ENCODE measurements at regions not wholly inside any gene's neighbourhood (a gene's known extent, or its start where the extent isn't known, plus 50 kb on each side); places are given as distances from the start of the nearest gene placed in this dataset.
A peak's percentile ranks its signal among the peaks of the same experiment; 100 is the strongest.
"Not testable (repeated sequence)": the region's sequence is repeated elsewhere in the genome, so short reads cannot be mapped to it uniquely, and the experiment has no call there.

GRCh38 chr1:185431612-185432011 is 114.6 kb upstream of the IVNS1ABP start:
- no peaks in the 10 kb centered on the region for H3K27me3 ChIP-seq (replicated peaks; ENCODE audit: insufficient read depth)
- ATAC-seq (ENCODE audit: insufficient number of reproducible peaks, low FRiP score, low read depth) (no peak), DNase-seq (ENCODE audit: low spot score) (no peak)
- peaks cover 8 to 9% of the 10 kb centered on the region in 2 donors for H3K4me1 ChIP-seq (ENCODE audit: control insufficient read depth in 1 of 2, low read depth in 2 of 2)
- H3K4me3 ChIP-seq = no peak overlapping the region
- no peak overlapping the region for H3K27ac ChIP-seq
- no peak for TF ChIP-seq CTCF (IDR thresholded peaks at IDR 0.05)
- no peaks in the 10 kb centered on the region for H3K36me3 ChIP-seq
- no peaks in the 10 kb centered on the region for H3K9me3 ChIP-seq

- not testable (repeated sequence) for H3K4me3 ChIP-seq; H3K27ac ChIP-seq; H3K9me3 ChIP-seq; ATAC-seq (ENCODE audit: insufficient number of reproducible peaks, low FRiP score, low read depth); DNase-seq (ENCODE audit: low spot score); H3K27me3 ChIP-seq (replicated peaks; ENCODE audit: insufficient read depth); H3K36me3 ChIP-seq
- H3K4me1 ChIP-seq (ENCODE audit: control insufficient read depth in 1 of 2, low read depth in 2 of 2) = peaks cover 8 to 11% of the 10 kb centered on the region in 2 donors
Observed at GRCh38 chr1:185429668-185430067, 112.6 kb upstream of the IVNS1ABP start.

- no peak overlapping the region for H3K27ac ChIP-seq
Observed at GRCh38 chr1:185427776-185428175, 110.7 kb upstream of the IVNS1ABP start.

GRCh38 chr1:185427264-185427663 is 110.2 kb upstream of the IVNS1ABP start:
- H3K27me3 ChIP-seq (replicated peaks; ENCODE audit: insufficient read depth) = no peaks in the 10 kb centered on the region
- peak overlapping the region; percentile 29 for H3K4me3 ChIP-seq
- DNase-seq (ENCODE audit: low spot score) = no peak
- no peaks in the 10 kb centered on the region for H3K9me3 ChIP-seq
- no peaks in the 10 kb centered on the region for H3K36me3 ChIP-seq
- no peak for ATAC-seq (ENCODE audit: insufficient number of reproducible peaks, low FRiP score, low read depth)
- H3K4me1 ChIP-seq (ENCODE audit: control insufficient read depth in 1 of 2, low read depth in 2 of 2) = peaks cover 8 to 11% of the 10 kb centered on the region in 2 donors
- TF ChIP-seq CTCF (IDR thresholded peaks at IDR 0.05) = no peak
- H3K27ac ChIP-seq = peak overlapping the region in 1 of 2 donors; percentile 11

More at GRCh38 chr1:185427776-185428175, 110.7 kb upstream of the IVNS1ABP start:
- no peaks in the 10 kb centered on the region for H3K36me3 ChIP-seq
- TF ChIP-seq CTCF (IDR thresholded peaks at IDR 0.05) = no peak
- DNase-seq (ENCODE audit: low spot score) (no peak), ATAC-seq (ENCODE audit: insufficient number of reproducible peaks, low FRiP score, low read depth) (no peak)
- no peak overlapping the region for H3K4me3 ChIP-seq
- H3K27me3 ChIP-seq (replicated peaks; ENCODE audit: insufficient read depth) = no peaks in the 10 kb centered on the region
- H3K9me3 ChIP-seq = no peaks in the 10 kb centered on the region
- H3K4me1 ChIP-seq (ENCODE audit: control insufficient read depth in 1 of 2, low read depth in 2 of 2) = peaks cover 8 to 11% of the 10 kb centered on the region in 2 donors

GRCh38 chr1:185426848-185427247 is 109.8 kb upstream of the IVNS1ABP start:
- ATAC-seq (ENCODE audit: insufficient number of reproducible peaks, low FRiP score, low read depth) (no peak), DNase-seq (ENCODE audit: low spot score) (no peak)
- TF ChIP-seq CTCF (IDR thresholded peaks at IDR 0.05) = no peak
- Histone ChIP-seq H3K4me1 (ENCODE audit: control insufficient read depth in 1 of 2, low read depth in 2 of 2) (peaks cover 8 to 11% of the 10 kb centered on the region in 2 donors), H3K27me3 (replicated peaks; ENCODE audit: insufficient read depth) (no peaks in the 10 kb centered on the region), H3K9me3 (no peaks in the 10 kb centered on the region), H3K4me3 (peak overlapping the region; percentile 29), H3K36me3 (no peaks in the 10 kb centered on the region), H3K27ac (no peak overlapping the region)

GRCh38 chr1:185425163-185425562 is 108.1 kb upstream of the IVNS1ABP start:
- DNase-seq (ENCODE audit: low spot score) = no peak

More at GRCh38 chr1:185425163-185425562, 108.1 kb upstream of the IVNS1ABP start:
- no peak for ATAC-seq (ENCODE audit: insufficient number of reproducible peaks, low FRiP score, low read depth)
- no peaks in the 10 kb centered on the region for H3K9me3 ChIP-seq
- H3K36me3 ChIP-seq = no peaks in the 10 kb centered on the region
- TF ChIP-seq CTCF (IDR thresholded peaks at IDR 0.05) = no peak
- peaks cover 8 to 11% of the 10 kb centered on the region in 2 donors for H3K4me1 ChIP-seq (ENCODE audit: control insufficient read depth in 1 of 2, low read depth in 2 of 2)
- H3K27ac ChIP-seq = no peak overlapping the region
- no peak overlapping the region for H3K4me3 ChIP-seq
- no peaks in the 10 kb centered on the region for H3K27me3 ChIP-seq (replicated peaks; ENCODE audit: insufficient read depth)

Measured in thoracic aorta (tissue), 2 donors.